GM12874 (cell line): ENCODE measurements at regions not wholly inside any gene's neighbourhood (a gene's known extent, or its start where the extent isn't known, plus 50 kb on each side); places are given as distances from the start of the nearest gene placed in this dataset.

Source experiments
- CTCF ChIP-seq: IDR thresholded peaks from 2 replicates; pipeline ENCODE4 v1.5.1; 2011; ENCODE audit warnings: low read depth, mild to moderate bottlenecking, control low read depth, low read length, moderate library complexity; ENCODE audit not compliant: insufficient read depth

- no peak for TF ChIP-seq CTCF
Observed at GRCh38 chr3:177983320-177983719, 552.9 kb upstream of the KCNMB2 start.

GRCh38 chr3:177992993-177993970 is 543.0 kb upstream of the KCNMB2 start:
- TF ChIP-seq CTCF, result no peak

GRCh38 chr3:177994976-177995375 is 541.3 kb upstream of the KCNMB2 start:
- no peak for TF ChIP-seq CTCF

GRCh38 chr3:177995381-177996085 is 540.7 kb upstream of the KCNMB2 start:
- TF ChIP-seq CTCF, result no peak

- TF ChIP-seq CTCF, result no peak
Observed at GRCh38 chr3:178001670-178002101, 534.5 kb upstream of the KCNMB2 start.

GRCh38 chr3:178002113-178002512 is 534.1 kb upstream of the KCNMB2 start:
- no peak for TF ChIP-seq CTCF

- no peak for TF ChIP-seq CTCF
Observed at GRCh38 chr3:178003756-178004155, 532.5 kb upstream of the KCNMB2 start.
